ENCODE measurements at regions not wholly inside any gene's neighbourhood (a gene's known extent, or its start where the extent isn't known, plus 50 kb on each side); places are given as distances from the start of the nearest gene placed in this dataset.
"Not testable (repeated sequence)": the region's sequence is repeated elsewhere in the genome, so short reads cannot be mapped to it uniquely, and the experiment has no call there.

DNA sequence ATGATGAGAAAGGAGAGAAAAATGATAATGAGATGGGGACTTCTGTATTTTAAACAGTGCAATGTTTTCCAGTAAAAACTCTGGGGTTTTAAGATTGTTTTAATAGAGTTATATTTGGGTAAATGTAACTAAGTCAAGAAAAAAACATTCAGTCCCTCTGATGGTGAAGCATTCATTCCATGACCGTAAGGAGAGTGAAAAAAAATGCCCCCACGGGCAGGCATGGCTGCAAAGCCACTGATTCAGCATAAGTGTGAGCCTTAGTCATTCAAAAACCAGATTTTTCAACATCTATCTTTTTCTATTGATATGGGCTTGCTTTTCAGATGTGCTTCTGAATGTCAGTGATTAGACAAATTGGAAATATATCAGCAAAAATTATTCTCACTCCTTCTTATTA is 957.8 kb downstream of the SLC4A3 start:
- no peak for DNase-seq

DNA sequence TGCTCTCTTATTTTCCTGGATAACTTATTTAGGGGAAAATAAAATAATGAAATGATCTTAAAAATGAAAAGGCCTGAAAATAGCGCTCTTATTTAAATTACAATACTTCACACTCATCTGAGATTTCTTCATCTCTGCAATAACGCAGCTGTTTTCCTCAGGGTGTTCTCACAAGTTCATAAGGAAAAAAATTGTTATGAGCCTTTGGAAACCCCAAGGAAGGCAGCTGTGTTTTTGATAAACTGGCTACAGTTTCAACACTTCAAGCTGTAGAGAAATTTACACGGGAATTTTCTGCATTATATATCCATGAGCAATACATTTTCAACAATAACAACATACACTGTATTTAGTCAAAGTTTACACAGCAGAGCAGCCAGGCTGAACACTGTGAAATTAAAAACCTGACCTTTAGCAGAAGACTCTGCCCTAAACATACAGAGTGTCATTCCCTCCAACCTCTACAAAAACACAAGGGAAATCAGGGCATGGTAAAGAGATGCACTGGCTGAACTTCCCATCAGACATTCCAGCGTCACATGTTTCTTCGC is 959.6 kb downstream of the SLC4A3 start:
- DNase-seq = no peak

DNA sequence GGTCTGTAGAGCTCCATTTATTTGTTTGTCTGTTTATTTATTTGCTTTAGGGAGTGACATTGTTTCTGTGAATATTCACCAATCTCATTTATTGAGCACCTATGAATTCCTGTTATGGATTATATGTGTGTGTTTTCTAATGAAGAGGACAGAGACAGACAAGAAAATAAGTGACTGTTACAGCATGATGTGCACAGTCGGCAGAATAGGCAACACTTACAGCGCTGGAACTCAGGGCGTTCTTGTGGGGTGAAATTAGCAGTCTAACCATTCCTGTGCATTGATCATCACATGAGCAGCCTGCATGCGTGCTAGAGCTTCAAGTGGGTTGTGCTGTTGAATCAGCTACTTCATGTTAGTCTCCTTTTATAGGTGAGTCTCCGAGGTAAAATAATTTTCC is 960.7 kb downstream of the SLC4A3 start:
- no peak for DNase-seq

DNA sequence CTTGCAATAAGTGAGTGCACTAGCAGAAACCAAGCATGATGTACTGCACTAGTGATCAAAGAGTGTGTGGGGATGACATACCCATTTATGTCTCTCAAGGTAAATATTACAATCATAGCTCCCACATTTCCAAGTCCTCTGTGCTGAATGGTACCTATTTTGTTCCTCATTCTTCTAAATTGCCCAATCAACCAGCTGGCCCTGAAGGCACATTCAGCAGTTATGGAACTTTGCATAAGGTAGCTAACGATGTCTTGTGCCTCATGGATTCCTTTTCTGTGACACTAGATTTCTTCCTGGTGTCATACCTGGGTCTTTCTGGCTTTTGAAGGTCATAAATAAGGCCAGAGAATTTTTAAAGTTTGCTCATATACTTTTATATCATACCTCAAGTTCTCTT is 963.0 kb downstream of the SLC4A3 start:
- no peak for DNase-seq

DNA sequence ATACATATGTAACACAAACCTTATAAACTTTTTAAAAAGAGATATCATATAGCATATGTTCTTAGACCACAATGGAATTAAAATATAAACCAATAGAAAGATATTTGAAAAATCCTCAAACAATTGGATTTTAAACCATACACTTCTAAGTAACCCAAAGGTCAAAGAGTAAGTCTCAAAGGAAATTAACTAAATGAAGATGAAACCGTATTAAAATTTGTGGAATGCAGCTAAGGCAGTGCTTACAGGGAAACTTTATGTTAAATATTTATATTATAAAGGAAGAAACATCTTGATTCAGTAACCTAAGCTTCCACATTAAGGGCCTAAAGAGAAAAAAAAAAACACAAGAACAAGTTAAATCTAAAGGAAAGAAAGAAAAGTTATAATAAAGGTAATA is 966.1 kb downstream of the SLC4A3 start:
- no peak for DNase-seq

DNA sequence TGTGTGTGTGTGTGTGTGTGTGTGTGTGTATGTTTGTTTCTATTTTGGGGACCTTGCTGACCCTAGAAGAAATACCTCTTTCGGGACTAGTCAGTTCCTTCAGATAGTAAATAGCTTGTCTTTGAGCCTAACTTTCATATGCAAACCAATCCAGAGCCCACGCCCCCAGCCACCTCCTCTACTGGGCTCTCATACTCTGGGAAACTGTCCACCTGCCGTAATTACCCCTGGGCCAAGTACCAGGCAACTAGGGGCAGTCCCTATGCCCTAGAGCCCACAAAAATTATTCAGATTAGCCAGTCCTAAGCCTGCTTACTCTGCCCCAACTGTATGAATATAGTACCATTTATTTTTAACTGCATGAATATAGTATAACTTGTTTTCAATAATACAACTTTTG is 970.4 kb downstream of the EPHA4 start:
- no peak for DNase-seq

DNA sequence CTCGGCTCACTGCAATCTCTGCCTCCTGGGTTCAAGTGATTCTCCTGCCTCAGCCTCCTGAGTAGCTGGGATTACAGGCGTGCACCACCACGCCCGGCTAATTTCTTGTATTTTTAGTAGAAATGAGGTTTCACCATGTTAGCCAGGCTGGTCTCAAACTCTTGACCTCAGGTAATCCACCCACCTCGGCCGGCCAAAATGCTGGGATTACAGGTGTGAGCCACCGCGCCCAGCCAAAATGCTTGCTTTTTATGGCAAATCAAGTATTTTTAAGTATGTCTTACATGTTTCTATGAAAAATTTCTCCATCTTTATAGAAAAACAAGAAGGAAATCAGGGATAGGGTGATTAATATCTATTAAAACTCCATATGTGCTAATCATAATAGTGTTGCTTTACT is 959.1 kb downstream of the EPHA4 start:
- DNase-seq = not testable (repeated sequence)

DNA sequence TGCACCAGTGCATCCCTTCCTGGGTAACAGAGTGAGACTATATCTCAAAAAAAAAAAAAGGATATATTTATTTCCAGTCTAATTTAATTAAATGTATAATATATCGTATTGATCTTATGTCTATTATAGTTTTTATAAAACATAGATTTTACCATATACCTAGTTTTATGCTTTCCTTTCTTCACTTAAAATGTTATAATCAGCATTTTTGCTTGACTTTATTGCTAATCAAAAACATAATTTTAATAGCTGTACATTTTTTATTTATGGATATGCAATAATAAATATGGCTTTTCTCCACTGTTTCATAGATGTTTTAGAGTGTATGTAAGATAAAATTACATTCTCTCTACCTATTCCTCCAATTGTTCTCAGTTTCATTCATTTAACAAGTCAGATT is 958.0 kb downstream of the EPHA4 start:
- no peak for DNase-seq

DNA sequence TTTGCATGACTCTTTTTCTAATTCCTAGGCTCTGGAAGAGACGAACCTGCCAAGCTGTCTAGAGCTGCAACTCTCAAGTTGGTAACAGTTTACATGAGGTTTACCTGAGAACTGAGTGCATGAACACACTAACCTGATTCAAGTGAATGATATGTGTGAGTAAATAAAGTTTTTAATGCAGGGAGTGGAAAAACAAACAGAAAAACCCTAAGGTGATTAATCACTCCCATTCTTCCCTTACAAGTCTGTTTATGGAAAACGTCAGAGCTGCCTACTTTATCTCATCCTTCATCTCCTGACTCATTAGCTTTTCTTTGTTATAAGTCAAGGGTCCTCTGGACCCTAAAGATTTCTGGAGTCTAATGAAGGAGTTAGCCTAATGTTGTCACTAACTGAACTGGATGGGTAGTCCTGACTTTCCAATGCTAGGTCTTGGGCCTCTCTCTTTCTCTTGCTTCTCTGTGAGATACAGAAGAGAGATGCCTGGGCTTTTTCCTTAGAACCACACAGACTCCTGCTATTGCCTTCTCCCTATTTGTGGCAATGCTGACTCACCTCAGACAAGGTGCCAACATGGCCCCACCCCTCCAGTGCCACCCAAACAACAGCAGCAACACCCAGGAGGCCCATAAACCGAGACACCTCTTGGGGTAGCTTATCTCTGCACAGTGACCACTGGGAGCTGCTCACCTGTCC is 952.4 kb downstream of the EPHA4 start:
- DNase-seq = peak; percentile 69

DNA sequence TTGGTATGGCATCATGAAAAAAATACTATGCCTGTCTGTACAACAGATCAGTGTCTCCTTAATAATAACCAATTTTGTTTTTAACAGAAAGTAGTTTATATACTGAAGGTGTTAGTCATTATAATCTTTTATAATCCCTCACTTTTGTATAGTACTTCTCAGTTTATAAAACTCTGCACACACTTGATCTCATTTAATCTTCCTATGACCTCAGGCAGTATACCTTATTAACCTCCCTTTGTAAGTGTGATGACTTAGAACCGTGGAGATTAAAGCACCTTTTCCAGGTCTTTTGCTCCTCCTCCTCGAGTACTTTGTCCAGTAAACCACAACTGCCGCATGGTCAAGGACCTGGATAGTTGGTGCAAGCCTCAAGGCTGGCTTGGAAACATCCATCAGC is 945.5 kb downstream of the EPHA4 start:
- DNase-seq = no peak

DNA sequence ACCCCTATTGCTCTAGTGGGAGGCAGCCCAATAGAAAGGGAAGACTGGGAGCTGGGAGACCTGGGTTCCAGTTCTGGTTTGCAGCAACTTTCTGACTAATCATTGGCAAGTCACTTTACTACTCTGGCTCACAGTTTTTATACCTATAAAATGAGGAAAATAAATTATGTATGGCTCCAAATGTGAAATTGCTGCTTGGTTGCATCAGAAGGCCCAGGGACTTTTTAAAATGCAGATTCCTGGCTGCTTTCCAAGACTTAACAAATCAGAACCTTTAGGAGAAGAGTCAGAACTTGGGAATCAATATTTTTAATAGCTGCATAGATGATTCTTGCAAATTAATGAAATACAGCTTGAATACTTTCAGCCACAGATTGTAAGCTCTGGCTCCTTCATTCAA is 943.9 kb downstream of the EPHA4 start:
- no peak for DNase-seq

DNA sequence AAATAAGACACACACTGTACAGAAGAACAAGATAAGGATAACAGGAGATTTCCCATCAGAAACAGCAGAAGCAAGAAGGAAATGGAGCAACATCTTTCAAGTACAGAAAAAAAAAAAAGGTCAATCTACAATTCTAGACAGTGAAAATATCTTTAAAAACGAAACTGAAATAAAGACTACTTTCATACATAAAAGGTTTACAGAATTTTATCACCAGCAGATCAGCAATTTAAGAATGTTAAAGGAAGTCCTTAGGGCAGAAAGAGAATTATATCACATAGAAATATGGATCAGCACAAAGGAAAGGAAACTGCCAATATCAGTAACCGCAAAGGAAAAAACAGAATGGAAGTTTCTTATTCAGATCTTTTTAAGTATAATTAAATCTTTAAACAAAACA is 931.0 kb downstream of the EPHA4 start:
- DNase-seq = no peak

DNA sequence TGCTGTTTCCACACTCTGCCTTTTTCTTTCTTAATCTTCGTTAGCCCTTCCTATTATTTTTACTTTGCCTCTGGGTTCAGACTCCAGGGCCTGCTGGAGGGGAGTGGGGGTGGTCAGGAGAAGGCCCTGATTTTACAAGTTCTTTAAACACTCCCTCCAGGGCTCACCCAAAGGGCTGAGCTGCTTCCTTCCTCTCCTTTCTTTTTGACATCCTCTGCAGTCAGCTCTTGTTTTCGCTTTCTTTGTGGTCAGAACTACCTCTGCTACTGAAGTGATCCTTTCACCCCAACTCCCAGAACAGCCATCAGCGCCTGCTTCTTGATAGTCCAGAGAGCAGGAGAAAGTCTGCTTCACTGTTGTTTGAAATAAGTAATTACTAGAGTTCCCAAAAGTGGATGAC is 925.7 kb downstream of the EPHA4 start:
- no peak for DNase-seq

DNA sequence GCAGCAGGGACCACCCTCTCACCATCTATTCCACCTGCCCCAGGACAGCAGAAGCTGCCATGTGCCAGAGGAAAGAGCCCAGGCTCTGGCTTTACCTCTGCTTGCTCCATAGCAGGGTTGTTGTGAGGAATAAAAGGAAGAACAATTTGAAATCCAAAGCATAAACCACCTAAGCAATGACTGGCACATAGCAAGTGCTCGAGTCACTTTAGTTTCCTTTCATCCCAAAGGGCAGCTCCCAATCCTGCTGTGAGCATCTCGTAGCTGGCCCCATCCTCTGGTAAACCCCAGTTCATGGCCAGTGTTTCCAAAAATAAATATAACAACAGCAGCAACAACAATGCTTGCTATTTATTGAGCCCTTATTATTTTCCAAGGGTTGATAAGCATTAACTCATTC is 923.5 kb downstream of the EPHA4 start:
- no peak for DNase-seq

DNA sequence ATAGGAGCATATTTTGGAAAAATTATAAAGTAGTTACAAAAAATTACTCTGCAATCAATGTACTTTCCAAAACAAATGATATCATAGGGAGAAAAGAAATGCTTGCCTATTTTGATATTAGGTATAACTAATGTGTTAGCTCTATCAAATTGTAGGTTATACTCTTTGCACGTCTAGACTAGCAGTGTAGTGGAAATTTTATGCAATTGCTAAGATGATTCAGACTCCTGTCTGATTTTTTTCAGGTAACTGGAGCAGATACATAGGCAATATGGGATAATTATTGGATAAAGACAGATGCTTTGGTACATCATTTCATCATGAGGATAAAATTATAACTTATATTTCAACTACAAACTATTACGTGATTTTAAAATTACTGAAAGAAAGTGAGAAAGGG is 918.3 kb downstream of the EPHA4 start:
- DNase-seq = no peak

DNA sequence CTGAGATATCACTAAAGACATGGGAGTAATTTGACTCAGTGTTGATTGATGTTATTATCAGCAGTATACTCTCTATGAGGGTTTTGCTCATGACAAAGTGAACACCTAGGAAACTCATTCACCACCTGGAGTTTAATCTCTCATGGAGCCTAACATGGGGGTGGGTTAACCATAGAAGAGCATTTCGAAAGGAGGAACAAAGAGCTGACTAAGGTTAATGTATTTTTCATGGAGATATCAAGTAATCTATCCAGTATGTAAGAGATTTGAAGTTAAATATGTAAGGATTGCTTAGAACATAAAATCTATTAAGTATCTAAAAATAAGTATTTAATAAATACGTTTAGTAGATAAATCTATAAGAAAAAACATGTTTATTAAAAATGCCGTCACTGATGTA is 917.8 kb downstream of the EPHA4 start:
- no peak for DNase-seq

DNA sequence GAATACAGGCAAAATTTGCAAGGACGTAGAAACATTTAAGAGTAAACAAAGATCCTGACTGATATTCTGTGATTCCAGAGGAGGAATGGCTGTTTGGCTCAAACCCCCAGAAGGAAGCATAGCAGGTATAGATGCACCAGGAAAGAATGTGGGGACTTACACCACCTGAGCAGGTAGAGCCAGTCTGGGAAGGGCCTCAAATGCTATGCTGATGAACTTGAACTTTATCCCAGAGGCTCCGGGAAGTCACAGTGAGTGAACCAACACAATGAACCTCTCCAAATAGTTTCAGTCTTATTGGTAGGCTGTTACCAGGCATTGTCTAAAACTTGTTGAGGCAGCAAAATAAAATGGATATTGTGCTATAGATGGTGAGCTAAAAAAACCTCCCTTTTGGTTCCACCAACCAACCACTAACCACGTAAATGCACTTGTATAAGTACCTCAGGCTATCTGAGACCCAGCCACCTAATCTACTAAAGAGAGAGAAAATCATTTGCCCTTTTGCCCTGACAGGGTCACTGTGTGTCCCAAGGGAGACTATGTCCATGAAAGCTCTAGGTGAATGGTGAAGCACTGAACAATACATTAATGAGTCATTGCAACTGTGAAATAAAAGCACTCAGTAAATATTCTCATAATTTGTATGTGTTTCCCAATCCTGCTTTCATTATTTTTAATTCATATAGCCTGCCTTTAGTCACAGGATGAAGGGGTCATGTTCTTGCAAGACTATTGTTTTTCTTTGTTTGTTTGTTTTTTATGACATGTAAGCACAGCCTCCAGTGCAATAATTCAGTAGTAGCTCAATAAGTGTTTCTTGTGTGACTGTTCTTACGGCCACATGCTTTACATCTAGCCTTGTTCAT is 911.6 kb downstream of the EPHA4 start:
- peak; percentile 29 for DNase-seq

DNA sequence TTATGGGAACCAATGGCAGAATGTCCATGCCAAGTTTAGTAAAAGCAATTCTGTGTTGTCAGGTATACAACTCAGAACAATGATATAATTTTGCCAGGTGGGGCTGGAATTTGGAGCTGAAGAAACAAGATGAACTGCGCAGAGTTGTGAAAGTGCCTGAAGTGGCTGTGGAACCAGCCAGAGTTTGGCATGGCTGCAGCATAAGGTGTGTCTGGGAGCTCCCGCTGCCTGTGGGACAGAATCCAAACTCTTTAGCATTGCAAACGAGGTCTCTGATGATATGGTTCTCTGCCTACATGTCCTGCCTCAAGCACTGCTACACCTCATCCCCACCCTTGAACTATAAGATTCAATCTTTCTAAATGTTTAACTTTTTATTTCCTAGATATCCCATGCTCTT is 909.7 kb downstream of the EPHA4 start:
- DNase-seq = no peak

DNA sequence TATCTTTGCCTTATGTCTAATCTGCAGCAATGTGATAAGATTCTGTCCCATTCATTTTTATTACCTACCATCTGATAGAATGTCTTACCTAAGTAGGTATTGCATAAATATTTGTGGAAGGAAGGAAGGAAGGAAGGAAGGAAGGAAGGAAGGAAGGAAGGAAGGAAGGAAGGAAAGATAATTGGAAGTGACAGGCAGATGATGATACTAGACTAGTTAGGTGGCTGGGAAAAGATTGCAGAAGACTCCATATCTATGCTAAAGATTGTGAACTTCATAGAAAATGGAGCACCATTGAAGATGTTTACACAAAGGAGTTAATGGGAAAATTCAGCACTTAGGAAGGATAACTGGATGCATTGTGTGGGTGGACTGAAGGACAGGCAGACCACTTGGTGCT is 909.0 kb downstream of the EPHA4 start:
- DNase-seq = no peak

DNA sequence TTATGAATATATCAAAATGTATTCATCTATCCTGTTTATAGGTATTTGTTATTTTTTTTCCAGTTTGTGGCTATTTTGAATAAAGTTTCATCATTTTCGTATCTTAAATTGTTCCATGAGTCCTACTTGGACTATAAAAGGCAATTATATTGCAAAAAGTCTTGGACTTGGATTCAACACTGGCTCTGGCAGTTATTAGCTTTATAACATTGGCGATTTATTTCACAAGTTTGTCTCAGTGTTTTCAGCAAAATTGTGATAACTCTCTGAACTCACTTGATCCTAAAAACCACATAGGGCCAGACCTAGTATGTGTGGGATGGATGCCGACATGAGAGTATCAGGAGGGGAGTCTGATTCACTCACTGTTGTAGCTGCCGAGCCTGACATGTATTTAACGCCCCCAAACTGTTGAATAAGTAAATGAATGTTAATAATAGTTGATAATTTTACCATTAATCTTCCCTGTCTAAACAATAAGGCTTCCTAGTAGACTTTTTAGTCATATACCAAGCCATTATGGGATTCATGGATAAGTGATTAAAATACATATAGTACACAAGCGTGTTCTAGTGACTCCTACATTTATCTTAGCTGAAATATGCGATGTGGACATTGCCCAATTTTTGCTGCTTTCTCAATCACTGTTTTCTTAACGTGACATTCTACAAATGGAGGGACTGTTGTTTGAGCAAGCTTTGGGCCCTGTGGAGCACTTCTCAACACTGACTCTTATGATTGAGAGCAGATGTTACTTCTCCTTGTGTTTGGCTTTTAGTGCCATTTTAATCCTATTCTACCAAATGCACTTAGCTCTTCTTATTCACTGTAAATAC is 907.6 kb downstream of the EPHA4 start:
- no peak for DNase-seq

DNA sequence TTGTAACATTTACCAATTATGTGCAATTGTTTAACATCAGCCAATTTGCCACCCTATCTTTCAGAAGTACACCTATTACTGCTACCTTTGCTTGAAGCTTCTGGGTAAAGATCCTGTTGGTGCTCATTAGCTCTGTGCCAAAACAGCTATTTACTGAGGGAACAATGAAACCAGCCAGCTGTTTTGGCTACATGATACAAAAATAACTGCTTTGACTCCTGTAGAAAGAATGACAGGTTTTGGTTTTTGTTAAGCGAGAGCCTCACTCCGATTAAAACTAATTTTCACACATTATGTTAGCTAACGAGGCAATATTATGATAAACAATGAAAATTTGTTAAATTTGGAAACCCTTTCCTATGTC is 907.0 kb downstream of the EPHA4 start:
- peak; percentile 22 for DNase-seq

DNA sequence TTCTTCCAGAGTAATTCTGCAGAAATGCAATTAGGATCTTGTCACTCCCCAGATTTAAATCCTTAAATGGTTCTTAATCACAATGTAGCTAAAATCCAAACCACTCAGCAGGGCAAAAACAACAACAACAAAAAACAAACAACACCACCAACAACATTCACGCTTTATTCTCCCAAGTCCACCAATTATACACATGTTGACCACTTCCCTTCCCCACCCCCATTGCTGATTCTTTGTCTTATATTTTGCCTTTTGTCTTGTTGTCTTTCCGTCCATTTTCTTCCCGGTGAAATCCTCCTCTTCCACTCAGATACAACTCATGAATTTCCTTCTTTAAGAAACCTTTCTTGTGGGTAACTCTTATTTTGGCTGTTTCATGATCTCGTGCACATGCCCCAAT is 902.8 kb downstream of the EPHA4 start:
- DNase-seq = no peak

DNA sequence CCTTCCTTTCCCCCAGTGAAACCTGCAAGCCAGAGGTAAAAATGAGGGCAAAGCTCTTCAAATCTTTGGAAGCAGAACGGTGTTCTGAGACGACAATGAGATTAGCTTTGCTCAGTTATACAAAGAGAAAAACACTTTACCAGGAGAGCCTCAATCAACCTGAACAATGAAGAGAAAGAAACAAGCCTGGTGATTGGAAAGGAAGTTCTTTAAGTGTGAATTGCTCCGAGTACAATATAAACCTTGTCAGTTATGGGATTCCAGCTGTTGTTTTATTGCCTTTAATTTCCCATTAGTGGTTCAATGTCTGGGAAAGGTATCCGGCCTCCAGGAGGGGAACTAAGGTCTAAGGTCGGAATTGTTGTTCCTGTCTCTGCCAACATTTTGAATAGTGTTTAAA is 901.6 kb downstream of the EPHA4 start:
- DNase-seq = peak; percentile 78
